K562 (cell line): ENCODE measurements at regions not wholly inside any gene's neighbourhood (a gene's known extent, or its start where the extent isn't known, plus 50 kb on each side); places are given as distances from the start of the nearest gene placed in this dataset.

Experiments
- ATAC-seq: fragments of 200-7000 bp; cut with Tn5 transposase; 3 replicates; pipeline ENCODE4 v1.9.1; 2020; ENCODE audit warnings: moderate library complexity
- BruUV-seq: library from RNA; stranded (reverse); fragments of 400-500 nt; replicated peaks from 2 replicates; lab custom pipeline; 2021; lab: Mats Ljungman, UMichigan
- CTCF ChIA-PET: fragments of 300-600 bp; formaldehyde crosslinking; extraction: SDS; loops from one replicate; lab custom pipeline; 2021; ENCODE audit warnings: low intra/inter-chr PET ratio; lab: Yijun Ruan, JAX
- POLR2A ChIA-PET: fragments of 300-600, 350-650 bp; sonication (Branson Sonifier 250); formaldehyde crosslinking; extraction: SDS; loops from one replicate; lab custom pipeline; 2021; ENCODE audit warnings: antibody characterized with exemption, inconsistent platforms; lab: Yijun Ruan, JAX
- DNase-seq, 4 experiments: peaks; one replicate each; pipeline versions ENCODE4 v3.0.0 to v3.0.0-alpha.2; 2011 to 2018; ENCODE audit warnings: low spot score in 3 of 4, mixed read lengths in 3 of 4; ENCODE audit errors: extremely low read depth in 1 of 4
- FAIRE-seq: peaks from 2 replicates; lab custom pipeline; 2011; peaks lifted over from hg19 to GRCh38; lab: Jason Lieb, UNC
- H2AFZ ChIP-seq: 2 replicates; pipeline ENCODE4 v1.6.0; 2011; ENCODE audit warnings: low read depth, low read length, control low read depth, inconsistent platforms
- H3K27ac ChIP-seq: fragments of 200-600 bp; 3 replicates; pipeline ENCODE4 v1.8.0; 2011; ENCODE audit warnings: low read depth, mild to moderate bottlenecking, control low read depth, inconsistent platforms, low read length, moderate library complexity, mixed read lengths; ENCODE audit errors: extremely low read depth
- H3K27me3 ChIP-seq, 2 experiments: fragments of 300-600 bp in 1 of 2; 2 replicates in 1 of 2; 3 replicates in 1 of 2; pipeline versions ENCODE4 v1.6.0 to v1.8.0; 2011; ENCODE audit warnings: inconsistent platforms in 2 of 2, low read length in 2 of 2, mild to moderate bottlenecking in 1 of 2, mixed read lengths in 1 of 2, moderate library complexity in 1 of 2; ENCODE audit not compliant: control insufficient read depth in 2 of 2, insufficient read depth in 2 of 2
- H3K36me3 ChIP-seq: fragments of 300-600 bp; 3 replicates; pipeline ENCODE4 v1.8.0; 2011; ENCODE audit warnings: mild to moderate bottlenecking, low read length, inconsistent platforms; ENCODE audit not compliant: control insufficient read depth, insufficient read depth
- H3K4me1 ChIP-seq, 2 experiments: fragments of 200-600 bp in 1 of 2; replicated peaks in 1 of 2; 2 replicates in 1 of 2; 3 replicates in 1 of 2; pipeline versions ENCODE4 v1.5.1 to v1.8.0; 2011; ENCODE audit warnings: inconsistent platforms in 2 of 2, low read length in 2 of 2, mild to moderate bottlenecking in 1 of 2, mixed read lengths in 1 of 2, moderate library complexity in 1 of 2; ENCODE audit not compliant: control insufficient read depth in 2 of 2, insufficient read depth in 2 of 2
- H3K4me2 ChIP-seq: 2 replicates; pipeline ENCODE4 v1.6.1; 2011; ENCODE audit warnings: low read length, control low read depth, inconsistent platforms, mixed read lengths; ENCODE audit not compliant: insufficient read depth
- H3K4me3 ChIP-seq: fragments of 200-600 bp; sonication (generic), shearing (Covaris generic); 2 replicates; pipeline ENCODE4 v1.5.1; 2016; ENCODE audit warnings: control low read depth, inconsistent platforms
- H3K79me2 ChIP-seq: fragments of 200-600 bp; 3 replicates; pipeline ENCODE4 v1.8.0; 2011; ENCODE audit warnings: low read length, inconsistent platforms; ENCODE audit not compliant: control insufficient read depth, insufficient read depth
- H3K9ac ChIP-seq, 2 experiments: 2 replicates each; pipeline versions ENCODE4 v1.6.0 to v1.6.1; 2011; ENCODE audit warnings: low read depth in 2 of 2, low read length in 2 of 2, control low read depth in 1 of 2, inconsistent platforms in 1 of 2, mild to moderate bottlenecking in 1 of 2, mixed read lengths in 1 of 2; ENCODE audit not compliant: insufficient read depth in 1 of 2
- H3K9me1 ChIP-seq: one replicate; pipeline ENCODE4 v1.6.0; 2011; ENCODE audit warnings: inconsistent platforms, mild to moderate bottlenecking, low read length, moderate library complexity; ENCODE audit not compliant: control insufficient read depth, insufficient read depth
- H3K9me3 ChIP-seq: replicated peaks from 2 replicates; pipeline ENCODE4 v1.5.1; 2011; ENCODE audit warnings: low read depth, low read length, inconsistent platforms; ENCODE audit not compliant: control insufficient read depth, insufficient read depth
- H4K20me1 ChIP-seq: replicated peaks from 2 replicates; pipeline ENCODE4 v1.6.1; 2011; ENCODE audit warnings: low read length, inconsistent platforms, mixed read lengths; ENCODE audit not compliant: control insufficient read depth, insufficient read depth
- DIDO1 ChIP-seq: fragments of 450-650 bp; IDR thresholded peaks from 2 replicates; pipeline ENCODE4 v1.6.1; 2016; ENCODE audit warnings: low read depth, missing biosample characterization, missing genetic modification characterization
- ZBTB33 ChIP-seq: sonication (generic); formaldehyde crosslinking; IDR thresholded peaks from 2 replicates; pipeline ENCODE4 v1.8.1; 2023; ENCODE audit warnings: mild to moderate bottlenecking, missing genetic modification reagents
- ZNF324 ChIP-seq: fragments of 250-450 bp; sonication (Bioruptor Pico); IDR thresholded peaks from 2 replicates; pipeline ENCODE4 v1.4.0; 2020; ENCODE audit warnings: mild to moderate bottlenecking
- WGBS: fragments of 100-300 bp; shearing (Covaris generic); methylation state at CpG from one replicate; pipeline ENCODE4 v1.1.6; 2016; ENCODE audit warnings: low coverage, mixed read lengths; ENCODE audit not compliant: insufficient coverage; ENCODE audit errors: missing lambda C conversion rate; 5-methylcytosine and 5-hydroxymethylcytosine counted together
- in situ Hi-C: fragments of 300-500 bp; cut with MboI; formaldehyde crosslinking; loops from 4 replicates; pipeline ENCODE4 v1.15.0; 2018; ENCODE audit warnings: inconsistent platforms, mixed read lengths
- intact Hi-C: fragments of 100-400 bp; cut with micrococcal nuclease; formaldehyde crosslinking; loops from 2 replicates; pipeline ENCODE4 v1.14.2; 2022

GRCh38 chr5:54821445-54822323 is 163.7 kb downstream of the ESM1 start (continued):
- TF ChIP-seq ZBTB33 (CRISPR knock-in tag), result no peak

GRCh38 chr5:54820346-54821134 is 164.9 kb downstream of the ESM1 start:
- no peak overlapping the region for H3K9ac ChIP-seq
- ATAC-seq, result no peak
- H2AFZ ChIP-seq, result no peak overlapping the region
- ChIA-PET CTCF (no interaction called here), POLR2A (no interaction called here)
- no peak for FAIRE-seq
- H3K27me3 ChIP-seq, result 0 out of 5 replicates have a peak, but pooled peaks cover 0 to 2% of the 10 kb centered on the region in 2 experiments
- no peak overlapping the region for H3K4me2 ChIP-seq
- no peaks in the 10 kb centered on the region for H3K36me3 ChIP-seq
- 0% methylated on average over 3 of the region's 3 CpGs for WGBS
- H3K4me3 ChIP-seq, result no peak overlapping the region
- H3K79me2 ChIP-seq, result no peaks in the 10 kb centered on the region
- H3K9me1 ChIP-seq, result no peaks in the 10 kb centered on the region
- no peak overlapping the region for H3K27ac ChIP-seq
- TF ChIP-seq DIDO1 (tag), result no peak
- no peak for TF ChIP-seq ZNF324
- BruUV-seq, result no TSS peak
- intact Hi-C loops (no loop called here), in situ Hi-C loops (no loop called here)
- H3K9me3 ChIP-seq, result no peaks in the 10 kb centered on the region
- H4K20me1 ChIP-seq, result no peaks in the 10 kb centered on the region
- H3K4me1 ChIP-seq, result no peaks in the 10 kb centered on the region
- DNase-seq, result no peak
